ENCODE measurements at regions not wholly inside any gene's neighbourhood (a gene's known extent, or its start where the extent isn't known, plus 50 kb on each side); places are given as distances from the start of the nearest gene placed in this dataset.

DNA sequence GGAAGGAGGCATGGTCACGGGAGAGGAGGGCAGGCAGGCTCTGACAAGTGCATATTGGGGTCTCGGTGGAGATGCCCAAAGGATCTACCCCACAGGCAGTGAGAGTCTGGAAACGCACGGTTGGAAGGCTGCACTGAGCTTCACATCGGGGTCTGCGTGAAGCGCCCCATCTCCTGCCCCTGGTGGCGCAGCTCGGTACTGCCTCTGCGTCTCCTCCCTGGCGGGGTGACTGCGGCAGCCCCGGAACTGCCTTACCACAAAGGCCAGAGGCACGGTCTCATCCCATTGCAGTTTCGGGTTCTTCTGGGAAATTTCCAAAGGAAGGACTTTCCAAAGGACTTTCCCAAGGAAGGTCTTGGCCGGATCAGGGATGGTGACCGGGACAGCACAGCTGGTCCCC, 69.2 kb upstream of the AJAP1 start:
- H3K9me3 ChIP-seq (ENCODE audit: control insufficient read depth, low read length) = no peaks in the 10 kb centered on the region
- H3K4me1 ChIP-seq (ENCODE audit: control insufficient read depth, insufficient read depth, low read length) = no peaks in the 10 kb centered on the region
- no peak overlapping the region for H3K4me3 ChIP-seq (ENCODE audit: insufficient read depth, low read depth, low read length)
- WGBS, 2 experiments = 61 to 70% methylated on average over 17 of the region's 17 CpGs
- no peaks in the 10 kb centered on the region for H3K36me3 ChIP-seq (ENCODE audit: control insufficient read depth, insufficient read depth, low read length)
- no peaks in the 10 kb centered on the region for H3K27me3 ChIP-seq (ENCODE audit: control insufficient read depth, insufficient read depth, low read length, poor library complexity, severe bottlenecking)
- no peak overlapping the region for H3K27ac ChIP-seq (ENCODE audit: insufficient read depth, low read depth, low read length, poor library complexity, severe bottlenecking)

GRCh38 chr1:4585705-4586104, 68.7 kb upstream of the AJAP1 start:
- WGBS, 2 experiments = 71 to 95% methylated on average over 5 to 6 of the region's 6 CpGs
- Histone ChIP-seq H3K27me3 (ENCODE audit: control insufficient read depth, insufficient read depth, low read length, poor library complexity, severe bottlenecking) (no peaks in the 10 kb centered on the region), H3K27ac (ENCODE audit: insufficient read depth, low read depth, low read length, poor library complexity, severe bottlenecking) (no peak overlapping the region), H3K9me3 (ENCODE audit: control insufficient read depth, low read length) (no peaks in the 10 kb centered on the region), H3K36me3 (ENCODE audit: control insufficient read depth, insufficient read depth, low read length) (no peaks in the 10 kb centered on the region), H3K4me1 (ENCODE audit: control insufficient read depth, insufficient read depth, low read length) (no peaks in the 10 kb centered on the region), H3K4me3 (ENCODE audit: insufficient read depth, low read depth, low read length) (no peak overlapping the region)

- no peak overlapping the region for H3K27ac ChIP-seq (ENCODE audit: insufficient read depth, low read depth, low read length, poor library complexity, severe bottlenecking)
- 73 to 78% methylated on average over 6 of the region's 6 CpGs for WGBS, 2 experiments
- H3K27me3 ChIP-seq (ENCODE audit: control insufficient read depth, insufficient read depth, low read length, poor library complexity, severe bottlenecking) = no peaks in the 10 kb centered on the region
- H3K36me3 ChIP-seq (ENCODE audit: control insufficient read depth, insufficient read depth, low read length) = no peaks in the 10 kb centered on the region
- no peak overlapping the region for H3K4me3 ChIP-seq (ENCODE audit: insufficient read depth, low read depth, low read length)
- no peaks in the 10 kb centered on the region for H3K9me3 ChIP-seq (ENCODE audit: control insufficient read depth, low read length)
- no peaks in the 10 kb centered on the region for H3K4me1 ChIP-seq (ENCODE audit: control insufficient read depth, insufficient read depth, low read length)
Observed at GRCh38 chr1:4586611-4587160, 67.7 kb upstream of the AJAP1 start.

GRCh38 chr1:4587721-4588120, 66.7 kb upstream of the AJAP1 start:
- WGBS, 2 experiments = 95 to 97% methylated on average over 6 of the region's 6 CpGs
- Histone ChIP-seq H3K9me3 (ENCODE audit: control insufficient read depth, low read length) (no peaks in the 10 kb centered on the region), H3K4me1 (ENCODE audit: control insufficient read depth, insufficient read depth, low read length) (no peaks in the 10 kb centered on the region), H3K27me3 (ENCODE audit: control insufficient read depth, insufficient read depth, low read length, poor library complexity, severe bottlenecking) (no peaks in the 10 kb centered on the region), H3K36me3 (ENCODE audit: control insufficient read depth, insufficient read depth, low read length) (no peaks in the 10 kb centered on the region), H3K27ac (ENCODE audit: insufficient read depth, low read depth, low read length, poor library complexity, severe bottlenecking) (no peak overlapping the region), H3K4me3 (ENCODE audit: insufficient read depth, low read depth, low read length) (no peak overlapping the region)

DNA sequence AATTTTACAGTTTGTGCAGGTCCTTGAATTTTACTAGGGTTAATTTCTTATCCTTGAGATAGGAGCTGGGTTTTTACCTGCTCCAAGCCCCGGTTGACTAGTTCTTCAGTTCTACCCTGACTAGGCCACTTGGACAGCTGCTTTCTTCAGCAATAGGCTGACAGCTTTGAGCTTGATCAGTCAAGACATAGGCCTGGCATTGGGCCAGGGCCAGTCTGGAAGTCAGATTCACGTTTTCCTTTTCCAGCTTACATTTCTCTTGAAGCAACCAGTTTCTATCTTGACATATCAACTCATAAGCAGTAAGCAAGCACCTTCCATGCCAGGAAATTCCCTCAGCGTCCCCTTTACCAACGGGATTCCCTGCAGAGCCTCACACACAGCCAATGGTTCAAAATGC, 63.7 kb upstream of the AJAP1 start:
- Histone ChIP-seq H3K4me3 (ENCODE audit: insufficient read depth, low read depth, low read length) (no peak overlapping the region), H3K4me1 (ENCODE audit: control insufficient read depth, insufficient read depth, low read length) (no peaks in the 10 kb centered on the region), H3K27ac (ENCODE audit: insufficient read depth, low read depth, low read length, poor library complexity, severe bottlenecking) (no peak overlapping the region), H3K9me3 (ENCODE audit: control insufficient read depth, low read length) (no peaks in the 10 kb centered on the region), H3K36me3 (ENCODE audit: control insufficient read depth, insufficient read depth, low read length) (no peaks in the 10 kb centered on the region), H3K27me3 (ENCODE audit: control insufficient read depth, insufficient read depth, low read length, poor library complexity, severe bottlenecking) (no peaks in the 10 kb centered on the region)
- 90 to 91% methylated on average over 4 of the region's 4 CpGs for WGBS, 2 experiments

- no peaks in the 10 kb centered on the region for H3K9me3 ChIP-seq (ENCODE audit: control insufficient read depth, low read length)
- H3K4me3 ChIP-seq (ENCODE audit: insufficient read depth, low read depth, low read length) = no peak overlapping the region
- no peaks in the 10 kb centered on the region for H3K27me3 ChIP-seq (ENCODE audit: control insufficient read depth, insufficient read depth, low read length, poor library complexity, severe bottlenecking)
- no peaks in the 10 kb centered on the region for H3K36me3 ChIP-seq (ENCODE audit: control insufficient read depth, insufficient read depth, low read length)
- H3K27ac ChIP-seq (ENCODE audit: insufficient read depth, low read depth, low read length, poor library complexity, severe bottlenecking) = no peak overlapping the region
- no peaks in the 10 kb centered on the region for H3K4me1 ChIP-seq (ENCODE audit: control insufficient read depth, insufficient read depth, low read length)
- WGBS, 2 experiments = 94 to 95% methylated on average over 13 of the region's 13 CpGs
Observed at GRCh38 chr1:4591926-4592325, 62.5 kb upstream of the AJAP1 start.

DNA sequence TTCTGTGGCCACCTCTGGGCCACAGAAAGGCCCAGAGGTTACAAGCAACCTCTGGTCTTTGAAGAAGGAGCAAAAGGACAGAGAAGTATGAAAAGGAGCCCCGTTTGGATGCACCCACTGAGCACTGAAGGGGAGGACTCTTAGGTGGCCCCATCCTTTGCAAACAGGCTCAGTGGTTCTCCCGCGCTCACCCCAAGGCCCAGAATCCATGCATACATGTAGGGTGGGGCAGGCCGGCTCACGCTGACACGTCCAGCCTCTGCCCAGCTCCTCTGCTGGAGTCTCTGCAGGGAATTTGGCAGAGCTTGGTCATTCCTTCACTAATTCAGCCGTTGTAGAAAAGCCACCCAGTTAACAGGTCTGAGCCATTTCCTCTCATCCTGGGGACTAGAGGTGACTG, 61.3 kb upstream of the AJAP1 start:
- Histone ChIP-seq H3K4me1 (ENCODE audit: control insufficient read depth, insufficient read depth, low read length) (no peaks in the 10 kb centered on the region), H3K9me3 (ENCODE audit: control insufficient read depth, low read length) (no peaks in the 10 kb centered on the region)
- WGBS, 2 experiments = 93% methylated on average over 7 of the region's 7 CpGs

GRCh38 chr1:4594286-4594991, 60.0 kb upstream of the AJAP1 start:
- no peak overlapping the region for H3K4me3 ChIP-seq (ENCODE audit: insufficient read depth, low read depth, low read length)
- WGBS, 2 experiments = 85 to 86% methylated on average over 13 of the region's 13 CpGs

More for the DNA sequence above, 61.3 kb upstream of the AJAP1 start:
- Histone ChIP-seq H3K27ac (ENCODE audit: insufficient read depth, low read depth, low read length, poor library complexity, severe bottlenecking) (no peak overlapping the region), H3K36me3 (ENCODE audit: control insufficient read depth, insufficient read depth, low read length) (no peaks in the 10 kb centered on the region), H3K4me3 (ENCODE audit: insufficient read depth, low read depth, low read length) (no peak overlapping the region), H3K27me3 (ENCODE audit: control insufficient read depth, insufficient read depth, low read length, poor library complexity, severe bottlenecking) (no peaks in the 10 kb centered on the region)

GRCh38 chr1:4595341-4596225, 58.8 kb upstream of the AJAP1 start:
- Histone ChIP-seq H3K9me3 (ENCODE audit: control insufficient read depth, low read length) (no peaks in the 10 kb centered on the region), H3K4me1 (ENCODE audit: control insufficient read depth, insufficient read depth, low read length) (no peaks in the 10 kb centered on the region), H3K36me3 (ENCODE audit: control insufficient read depth, insufficient read depth, low read length) (no peaks in the 10 kb centered on the region), H3K27me3 (ENCODE audit: control insufficient read depth, insufficient read depth, low read length, poor library complexity, severe bottlenecking) (no peaks in the 10 kb centered on the region), H3K4me3 (ENCODE audit: insufficient read depth, low read depth, low read length) (no peak overlapping the region), H3K27ac (ENCODE audit: insufficient read depth, low read depth, low read length, poor library complexity, severe bottlenecking) (no peak overlapping the region)
- 93 to 96% methylated on average over 17 of the region's 17 CpGs for WGBS, 2 experiments

More at GRCh38 chr1:4594286-4594991, 60.0 kb upstream of the AJAP1 start:
- no peaks in the 10 kb centered on the region for H3K9me3 ChIP-seq (ENCODE audit: control insufficient read depth, low read length)
- no peaks in the 10 kb centered on the region for H3K4me1 ChIP-seq (ENCODE audit: control insufficient read depth, insufficient read depth, low read length)
- H3K36me3 ChIP-seq (ENCODE audit: control insufficient read depth, insufficient read depth, low read length) = no peaks in the 10 kb centered on the region
- no peak overlapping the region for H3K27ac ChIP-seq (ENCODE audit: insufficient read depth, low read depth, low read length, poor library complexity, severe bottlenecking)
- no peaks in the 10 kb centered on the region for H3K27me3 ChIP-seq (ENCODE audit: control insufficient read depth, insufficient read depth, low read length, poor library complexity, severe bottlenecking)

DNA sequence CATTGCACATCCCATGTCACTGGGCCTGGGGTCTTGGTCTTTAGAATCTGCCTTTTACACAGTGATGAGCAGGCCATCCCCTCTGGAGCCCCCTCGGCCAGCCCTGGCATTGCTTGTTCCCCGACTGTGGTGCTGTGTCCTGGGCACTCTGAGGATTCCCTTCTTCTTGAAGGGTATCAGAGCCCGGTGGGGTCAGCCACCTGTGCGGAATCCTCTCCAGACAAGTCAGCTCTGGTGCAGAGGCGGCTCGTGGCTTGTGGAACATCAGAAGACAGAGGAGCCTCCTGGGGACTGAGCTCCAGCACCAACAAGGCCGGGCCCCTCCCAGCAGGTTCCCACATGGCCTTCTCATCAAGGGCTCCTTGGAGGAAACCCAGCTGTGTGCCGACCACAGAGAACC, 57.9 kb upstream of the AJAP1 start:
- Histone ChIP-seq H3K27ac (ENCODE audit: insufficient read depth, low read depth, low read length, poor library complexity, severe bottlenecking) (no peak overlapping the region), H3K27me3 (ENCODE audit: control insufficient read depth, insufficient read depth, low read length, poor library complexity, severe bottlenecking) (no peaks in the 10 kb centered on the region), H3K4me1 (ENCODE audit: control insufficient read depth, insufficient read depth, low read length) (peaks cover 5% of the 10 kb centered on the region), H3K9me3 (ENCODE audit: control insufficient read depth, low read length) (no peaks in the 10 kb centered on the region), H3K4me3 (ENCODE audit: insufficient read depth, low read depth, low read length) (no peak overlapping the region), H3K36me3 (ENCODE audit: control insufficient read depth, insufficient read depth, low read length) (no peaks in the 10 kb centered on the region)
- WGBS, 2 experiments = 90 to 92% methylated on average over 8 of the region's 8 CpGs
